OCI-LY3 (cell line): ENCODE measurements at regions not wholly inside any gene's neighbourhood (a gene's known extent, or its start where the extent isn't known, plus 50 kb on each side); places are given as distances from the start of the nearest gene placed in this dataset.

Source experiments
- H2AFZ ChIP-seq: fragments of 200-600, 300-600 bp; shearing (Covaris generic); 2 replicates; pipeline ENCODE4 v1.6.0; 2014; ENCODE audit warnings: antibody characterized with exemption, low read depth, low read length
- H3K27ac ChIP-seq: fragments of 200-600, 300-600 bp; sonication (generic); 2 replicates; pipeline ENCODE4 v1.5.1; 2014; ENCODE audit warnings: mild to moderate bottlenecking, low read length, moderate library complexity, mixed read lengths
- H3K27me3 ChIP-seq: fragments of 200-600, 300-600 bp; sonication (generic); 2 replicates; pipeline ENCODE4 v1.6.1; 2014; ENCODE audit warnings: low read depth, low read length, mixed read lengths
- H3K36me3 ChIP-seq: fragments of 200-600, 300-600 bp; sonication (generic); replicated peaks from 2 replicates; pipeline ENCODE3; 2014; ENCODE audit warnings: low read depth, low read length, mixed read lengths
- H3K4me1 ChIP-seq: fragments of 300-600, 200-600 bp; sonication (generic); 2 replicates; pipeline ENCODE4 v1.6.1; 2014; ENCODE audit warnings: low read length, mixed read lengths
- H3K4me2 ChIP-seq: fragments of 200-600, 300-600 bp; sonication (generic); 2 replicates; pipeline ENCODE4 v1.6.1; 2014; ENCODE audit warnings: low read length, mixed read lengths
- H3K4me3 ChIP-seq: fragments of 300-600, 200-600 bp; sonication (generic); 2 replicates; pipeline ENCODE4 v1.5.1; 2014; ENCODE audit warnings: antibody characterized with exemption, mild to moderate bottlenecking, low read length, moderate library complexity
- H3K79me2 ChIP-seq: fragments of 300-600, 200-600 bp; shearing (Covaris generic); 2 replicates; pipeline ENCODE4 v1.6.1; 2014; ENCODE audit warnings: mild to moderate bottlenecking, low read length, mixed read lengths
- H3K9ac ChIP-seq: fragments of 300-600, 200-600 bp; shearing (Covaris generic); 2 replicates; pipeline ENCODE4 v1.6.0; 2014; ENCODE audit warnings: mild to moderate bottlenecking, low read length, moderate library complexity
- H3K9me3 ChIP-seq: fragments of 200-600, 300-600 bp; shearing (Covaris generic); 2 replicates; pipeline ENCODE4 v1.6.1; 2014; ENCODE audit warnings: low read length, mixed read lengths; ENCODE audit not compliant: insufficient read depth
- H4K20me1 ChIP-seq: fragments of 200-600, 300-600 bp; sonication (generic); 2 replicates; pipeline ENCODE4 v1.6.1; 2016; ENCODE audit warnings: low read length, mixed read lengths; ENCODE audit not compliant: insufficient read depth
- CTCF ChIP-seq: fragments of 200-600, 300-600 bp; sonication (generic); IDR thresholded peaks from 2 replicates; pipeline ENCODE4 v1.5.1; 2014; ENCODE audit warnings: antibody characterized with exemption, low read length, low read depth
- EZH2phosphoT487 ChIP-seq: fragments of 200-600 bp; shearing (Covaris generic); IDR thresholded peaks from 2 replicates; pipeline ENCODE4 v1.6.1; 2018; ENCODE audit warnings: antibody characterized with exemption, mixed run types, low read depth

- Histone ChIP-seq H3K4me1 (peaks cover 2% of the 10 kb centered on the region), H3K79me2 (no peaks in the 10 kb centered on the region), H3K4me2 (no peak overlapping the region), H4K20me1 (no peaks in the 10 kb centered on the region), H3K9ac (no peak overlapping the region), H2AFZ (no peak overlapping the region), H3K27me3 (peaks cover 21% of the 10 kb centered on the region), H3K36me3 (no peaks in the 10 kb centered on the region), H3K9me3 (no peaks in the 10 kb centered on the region), H3K4me3 (no peak overlapping the region), H3K27ac (no peak overlapping the region)
- no peak for TF ChIP-seq EZH2phosphoT487
- no peak for TF ChIP-seq CTCF
Measured at GRCh38 chr1:212224102-212224501, 61.1 kb upstream of the PPP2R5A start.

- Histone ChIP-seq H3K36me3 (no peaks in the 10 kb centered on the region), H3K4me1 (no peaks in the 10 kb centered on the region), H3K27me3 (peaks cover 21% of the 10 kb centered on the region), H3K9me3 (no peaks in the 10 kb centered on the region), H3K27ac (no peak overlapping the region), H3K9ac (no peak overlapping the region), H2AFZ (no peak overlapping the region), H3K79me2 (no peaks in the 10 kb centered on the region), H4K20me1 (no peaks in the 10 kb centered on the region), H3K4me2 (no peak overlapping the region), H3K4me3 (no peak overlapping the region)
- TF ChIP-seq CTCF (no peak), EZH2phosphoT487 (no peak)
Measured at GRCh38 chr1:212225416-212225815, 59.8 kb upstream of the PPP2R5A start.

GRCh38 chr1:212225871-212226302 is 59.3 kb upstream of the PPP2R5A start:
- H3K27ac ChIP-seq = no peak overlapping the region
- no peak for TF ChIP-seq CTCF
- no peak for TF ChIP-seq EZH2phosphoT487
- H3K36me3 ChIP-seq = no peaks in the 10 kb centered on the region
- no peak overlapping the region for H3K4me2 ChIP-seq
- H2AFZ ChIP-seq = no peak overlapping the region
- H3K9me3 ChIP-seq = no peaks in the 10 kb centered on the region
- H3K27me3 ChIP-seq = peaks cover 21% of the 10 kb centered on the region
- H3K79me2 ChIP-seq = no peaks in the 10 kb centered on the region
- no peaks in the 10 kb centered on the region for H4K20me1 ChIP-seq
- H3K4me1 ChIP-seq = no peaks in the 10 kb centered on the region
- H3K4me3 ChIP-seq = no peak overlapping the region
- no peak overlapping the region for H3K9ac ChIP-seq

GRCh38 chr1:212226467-212226866 is 58.7 kb upstream of the PPP2R5A start:
- TF ChIP-seq EZH2phosphoT487 (no peak), CTCF (no peak)
- peaks cover 21% of the 10 kb centered on the region for H3K27me3 ChIP-seq
- H3K36me3 ChIP-seq = no peaks in the 10 kb centered on the region
- H2AFZ ChIP-seq = no peak overlapping the region
- H3K4me3 ChIP-seq = no peak overlapping the region
- no peaks in the 10 kb centered on the region for H3K4me1 ChIP-seq
- H3K9me3 ChIP-seq = no peaks in the 10 kb centered on the region
- H4K20me1 ChIP-seq = no peaks in the 10 kb centered on the region
- no peak overlapping the region for H3K9ac ChIP-seq
- no peak overlapping the region for H3K4me2 ChIP-seq
- H3K79me2 ChIP-seq = no peaks in the 10 kb centered on the region
- H3K27ac ChIP-seq = no peak overlapping the region
